Esophagus muscularis mucosa (tissue), 4 donors: ENCODE measurements at regions not wholly inside any gene's neighbourhood (a gene's known extent, or its start where the extent isn't known, plus 50 kb on each side); places are given as distances from the start of the nearest gene placed in this dataset.

ENCODE experiments used
- EP300 ChIP-seq: sonication (generic); formaldehyde crosslinking; IDR thresholded peaks from one replicate; pipeline ENCODE4 v1.6.1; 2017; ENCODE audit warnings: antibody characterized with exemption
- POLR2A ChIP-seq: fragments of 450-650 bp; IDR thresholded peaks from one replicate; pipeline ENCODE4 v1.6.1; 2017; ENCODE audit warnings: antibody characterized with exemption, moderate library complexity, mild to moderate bottlenecking, low read depth
- POLR2AphosphoS5 ChIP-seq, 2 donors: sonication (generic); formaldehyde crosslinking; IDR thresholded peaks; one replicate each; pipeline ENCODE4 v1.6.1; 2017; ENCODE audit warnings: antibody characterized with exemption in 2 of 2
- TF ChIP-seq, protein P1 (sequence below), 3 experiments: fragments of 200-600 bp in 2 of 3; fragments of 450-650 bp in 1 of 3; sonication (generic) in 2 of 3; IDR thresholded peaks; one replicate each; pipeline ENCODE4 v1.5.1; 2017 to 2019; ENCODE audit warnings: antibody characterized with exemption in 3 of 3, mild to moderate bottlenecking in 2 of 3, moderate library complexity in 1 of 3

DNA sequence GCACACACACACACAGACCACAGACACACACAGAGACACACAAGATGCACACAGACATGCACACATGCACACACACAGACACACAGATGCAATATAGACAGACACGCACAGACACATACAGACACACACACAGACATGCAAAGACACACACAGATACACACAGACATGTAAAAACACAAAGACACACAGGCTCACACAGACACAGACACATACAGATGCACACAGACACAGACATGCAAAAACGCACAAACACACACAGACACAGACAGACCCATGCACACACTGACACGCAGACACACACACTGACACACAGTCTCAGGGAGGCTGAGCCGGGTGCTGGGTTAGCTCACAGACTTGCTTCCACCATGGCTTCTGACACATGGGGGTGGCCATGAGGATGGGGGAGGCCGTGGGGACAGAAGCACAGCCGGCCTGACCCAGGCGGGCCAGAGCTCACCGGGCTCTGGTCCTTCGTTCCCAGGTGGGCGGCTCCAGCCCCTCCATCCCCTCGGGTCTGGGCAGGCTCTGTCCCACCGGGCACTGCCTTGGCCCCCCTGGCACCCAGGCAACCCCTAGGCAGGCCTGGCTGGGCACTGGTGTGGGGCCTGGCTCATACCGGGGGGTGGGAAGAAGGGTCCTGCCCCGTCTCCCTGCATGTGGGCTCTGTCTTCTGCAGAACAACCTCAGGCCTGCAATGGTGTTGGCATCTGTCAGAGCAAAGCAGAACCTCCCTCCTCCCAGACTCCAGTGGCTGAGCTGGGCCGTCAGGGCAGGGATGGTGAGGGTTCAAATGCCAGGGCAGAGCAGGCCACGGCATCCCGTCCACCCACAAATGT is 1489.5 kb downstream of the BRD1 start:
- TF ChIP-seq, protein P1, sequence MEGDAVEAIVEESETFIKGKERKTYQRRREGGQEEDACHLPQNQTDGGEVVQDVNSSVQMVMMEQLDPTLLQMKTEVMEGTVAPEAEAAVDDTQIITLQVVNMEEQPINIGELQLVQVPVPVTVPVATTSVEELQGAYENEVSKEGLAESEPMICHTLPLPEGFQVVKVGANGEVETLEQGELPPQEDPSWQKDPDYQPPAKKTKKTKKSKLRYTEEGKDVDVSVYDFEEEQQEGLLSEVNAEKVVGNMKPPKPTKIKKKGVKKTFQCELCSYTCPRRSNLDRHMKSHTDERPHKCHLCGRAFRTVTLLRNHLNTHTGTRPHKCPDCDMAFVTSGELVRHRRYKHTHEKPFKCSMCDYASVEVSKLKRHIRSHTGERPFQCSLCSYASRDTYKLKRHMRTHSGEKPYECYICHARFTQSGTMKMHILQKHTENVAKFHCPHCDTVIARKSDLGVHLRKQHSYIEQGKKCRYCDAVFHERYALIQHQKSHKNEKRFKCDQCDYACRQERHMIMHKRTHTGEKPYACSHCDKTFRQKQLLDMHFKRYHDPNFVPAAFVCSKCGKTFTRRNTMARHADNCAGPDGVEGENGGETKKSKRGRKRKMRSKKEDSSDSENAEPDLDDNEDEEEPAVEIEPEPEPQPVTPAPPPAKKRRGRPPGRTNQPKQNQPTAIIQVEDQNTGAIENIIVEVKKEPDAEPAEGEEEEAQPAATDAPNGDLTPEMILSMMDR (IDR thresholded peaks at IDR 0.05): no peak
- TF ChIP-seq EP300 (no peak), POLR2A (no peak), POLR2AphosphoS5 (IDR thresholded peaks at IDR 0.05) (no peak)
